KMS-11 (cell line): ENCODE measurements at regions not wholly inside any gene's neighbourhood (a gene's known extent, or its start where the extent isn't known, plus 50 kb on each side); places are given as distances from the start of the nearest gene placed in this dataset.

ENCODE experiments used
- H2AFZ ChIP-seq: fragments of 200-600 bp; sonication (generic); 2 replicates; pipeline ENCODE4 v1.6.1; 2016; ENCODE audit warnings: antibody characterized with exemption, mixed run types, low read depth
- H3K27ac ChIP-seq: fragments of 200-600 bp; sonication (generic); 2 replicates; pipeline ENCODE4 v1.6.1; 2016; ENCODE audit warnings: mild to moderate bottlenecking, mixed run types
- H3K27me3 ChIP-seq: fragments of 200-600 bp; sonication (generic); 2 replicates; pipeline ENCODE4 v1.6.1; 2017; ENCODE audit warnings: mild to moderate bottlenecking, low read depth, mixed run types, moderate library complexity; ENCODE audit not compliant: insufficient read depth
- H3K36me3 ChIP-seq: fragments of 200-600 bp; sonication (generic); 2 replicates; pipeline ENCODE4 v1.6.1; 2017; ENCODE audit warnings: mild to moderate bottlenecking, mixed run types; ENCODE audit not compliant: insufficient read depth
- H3K4me1 ChIP-seq: fragments of 200-600 bp; sonication (generic); 2 replicates; pipeline ENCODE4 v1.6.1; 2016; ENCODE audit warnings: mild to moderate bottlenecking, low read depth, mixed run types; ENCODE audit not compliant: poor library complexity, severe bottlenecking
- H3K4me2 ChIP-seq: fragments of 200-600 bp; sonication (generic); 2 replicates; pipeline ENCODE4 v1.7.0; 2016; ENCODE audit warnings: mild to moderate bottlenecking, mixed run types
- H3K4me3 ChIP-seq: fragments of 200-600 bp; sonication (generic); IDR thresholded peaks from 2 replicates; pipeline ENCODE4 v1.6.1; 2017; ENCODE audit warnings: low read depth, low read length, mixed read lengths; ENCODE audit not compliant: insufficient read depth
- H3K79me2 ChIP-seq: fragments of 200-600 bp; sonication (generic); 2 replicates; pipeline ENCODE4 v1.6.1; 2016; ENCODE audit warnings: low read depth, mixed run types; ENCODE audit not compliant: insufficient read depth
- H3K9ac ChIP-seq: fragments of 200-600 bp; sonication (generic); 2 replicates; pipeline ENCODE4 v1.6.1; 2016; ENCODE audit warnings: mild to moderate bottlenecking, mixed run types
- H4K20me1 ChIP-seq: fragments of 200-600 bp; sonication (generic); 2 replicates; pipeline ENCODE4 v1.6.1; 2016; ENCODE audit warnings: mild to moderate bottlenecking, mixed run types; ENCODE audit not compliant: insufficient read depth
- CTCF ChIP-seq: fragments of 200-600 bp; sonication (generic); conservative IDR thresholded peaks from 2 replicates; pipeline ENCODE4 v1.6.1; 2017; ENCODE audit warnings: low read depth, mild to moderate bottlenecking, antibody characterized with exemption, low read length, moderate library complexity, mixed read lengths

DNA sequence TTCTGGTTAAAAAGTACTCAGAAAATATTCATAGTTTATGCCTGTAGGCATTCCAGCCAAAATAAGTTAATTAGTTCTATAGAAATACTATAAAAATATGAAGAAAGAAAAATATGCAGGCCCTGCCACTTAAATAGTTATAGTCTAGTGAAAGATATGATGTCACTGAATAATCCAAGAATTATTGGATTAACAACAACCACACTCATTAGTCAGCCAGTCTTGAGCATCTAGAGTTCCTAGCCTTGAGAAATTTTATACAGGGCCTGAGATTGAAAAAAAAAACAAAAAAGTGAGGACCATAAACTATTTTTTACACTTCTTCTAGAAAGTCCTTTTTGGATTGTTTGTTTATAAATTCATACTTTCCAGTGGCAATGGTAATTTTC lies 823.0 kb downstream of the FAT4 start:
- Histone ChIP-seq H2AFZ (no peak overlapping the region), H3K9ac (no peak overlapping the region), H3K27ac (no peak overlapping the region), H3K4me2 (no peak overlapping the region), H3K4me3 (no peak overlapping the region), H3K79me2 (no peaks in the 10 kb centered on the region), H3K4me1 (no peaks in the 10 kb centered on the region), H4K20me1 (no peaks in the 10 kb centered on the region), H3K27me3 (no peaks in the 10 kb centered on the region), H3K36me3 (no peaks in the 10 kb centered on the region)
- no peak for TF ChIP-seq CTCF

DNA sequence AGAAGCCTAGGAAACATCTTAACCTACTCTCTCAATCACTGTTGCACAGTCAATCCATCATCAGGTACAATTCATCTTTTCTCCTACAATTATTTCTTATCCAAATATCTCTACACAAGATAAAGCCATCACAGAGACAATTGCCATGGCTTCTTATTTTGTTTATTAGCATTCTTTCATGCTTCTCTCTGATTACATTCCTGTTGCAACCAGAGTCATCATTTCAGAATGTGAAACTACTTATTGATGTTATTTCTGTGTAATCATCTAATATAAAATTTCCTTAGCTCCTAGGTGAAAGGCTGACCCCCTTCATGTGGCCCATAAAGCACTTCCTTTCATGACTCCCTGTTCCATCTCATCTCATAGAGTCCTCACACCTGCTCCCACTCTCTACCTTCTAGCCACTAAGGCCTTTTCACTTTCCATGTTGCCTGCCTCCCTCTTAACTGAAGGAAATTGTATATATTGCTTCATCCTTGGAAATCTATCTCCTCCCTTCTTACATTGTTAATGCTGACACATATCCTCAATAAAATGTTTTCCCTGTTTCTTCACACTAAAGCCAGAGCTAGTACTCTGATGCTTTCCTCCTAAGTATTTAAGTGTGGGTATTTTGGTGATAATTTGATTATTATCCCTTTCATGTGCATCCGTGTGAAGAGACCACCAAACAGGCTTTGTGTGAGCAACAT lies 829.9 kb downstream of the FAT4 start:
- 0 out of 2 replicates have a peak, but pooled peaks cover 4% of the 10 kb centered on the region for H4K20me1 ChIP-seq
- no peak overlapping the region for H3K27ac ChIP-seq
- no peak overlapping the region for H3K9ac ChIP-seq
- TF ChIP-seq CTCF: no peak
- H3K4me1 ChIP-seq: no peaks in the 10 kb centered on the region
- no peaks in the 10 kb centered on the region for H3K27me3 ChIP-seq
- no peak overlapping the region for H2AFZ ChIP-seq
- no peaks in the 10 kb centered on the region for H3K36me3 ChIP-seq
- H3K4me2 ChIP-seq: no peak overlapping the region
- no peak overlapping the region for H3K4me3 ChIP-seq
- H3K79me2 ChIP-seq: no peaks in the 10 kb centered on the region

- TF ChIP-seq CTCF: no peak
- Histone ChIP-seq H3K27ac (no peak overlapping the region), H3K9ac (no peak overlapping the region), H3K4me3 (no peak overlapping the region), H3K4me2 (no peak overlapping the region), H3K79me2 (no peaks in the 10 kb centered on the region), H3K4me1 (no peaks in the 10 kb centered on the region), H3K36me3 (no peaks in the 10 kb centered on the region), H4K20me1 (no peaks in the 10 kb centered on the region), H2AFZ (no peak overlapping the region), H3K27me3 (no peaks in the 10 kb centered on the region)
These were observed 853.7 kb downstream of the FAT4 start for GRCh38 chr4:126168484-126168883.

- Histone ChIP-seq H3K27me3 (no peaks in the 10 kb centered on the region), H2AFZ (no peak overlapping the region), H3K36me3 (no peaks in the 10 kb centered on the region), H3K9ac (no peak overlapping the region), H3K4me3 (no peak overlapping the region), H3K79me2 (no peaks in the 10 kb centered on the region), H3K4me2 (no peak overlapping the region), H4K20me1 (no peaks in the 10 kb centered on the region), H3K27ac (no peak overlapping the region), H3K4me1 (no peaks in the 10 kb centered on the region)
- no peak for TF ChIP-seq CTCF
These were observed 857.4 kb downstream of the FAT4 start for GRCh38 chr4:126172126-126172525.
